ENCODE measurements at regions not wholly inside any gene's neighbourhood (a gene's known extent, or its start where the extent isn't known, plus 50 kb on each side); places are given as distances from the start of the nearest gene placed in this dataset.

DNA sequence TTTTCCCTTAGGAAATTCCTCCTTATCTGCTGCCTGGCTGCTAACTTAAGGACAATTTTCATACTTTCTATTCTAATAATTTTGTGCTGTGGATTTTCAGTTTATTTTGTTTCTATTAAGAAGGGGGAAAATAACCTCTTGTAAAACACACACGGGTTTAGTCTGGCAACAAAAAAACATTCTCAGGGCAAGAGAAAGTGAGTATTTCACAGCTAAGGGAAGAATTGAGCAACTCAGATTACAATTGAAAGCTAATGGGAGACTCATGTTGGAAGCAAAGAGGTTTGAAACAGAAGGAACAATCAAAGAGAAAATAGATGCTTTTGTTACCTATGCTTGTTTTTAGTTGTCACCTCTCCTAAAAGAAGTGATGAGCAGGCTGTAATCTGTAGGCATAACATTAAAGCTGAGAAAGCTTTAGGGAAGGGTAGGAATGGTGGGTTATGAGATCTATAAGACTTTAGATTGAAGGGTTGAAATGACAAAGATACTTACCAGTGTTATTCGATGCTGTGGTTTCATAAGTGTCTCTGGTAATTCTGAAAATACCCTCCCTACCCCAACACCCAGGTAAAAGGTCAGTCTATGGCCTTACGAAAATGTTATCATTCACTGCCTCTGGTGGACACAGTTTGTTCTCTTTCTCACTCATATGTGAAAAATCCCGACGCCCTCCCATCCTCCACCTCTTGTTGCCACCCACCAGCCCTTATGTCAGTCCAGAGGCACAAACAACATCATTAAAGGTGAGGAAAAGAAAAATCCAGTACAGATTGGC, 510.9 kb downstream of the TXNL1 start:
- Histone ChIP-seq H3K4me2 (ENCODE audit: extremely low read depth, insufficient read depth, low read length) (no peak overlapping the region), H3K9me3 (ENCODE audit: control insufficient read depth, insufficient read depth, low read depth, low read length) (no peaks in the 10 kb centered on the region), H3K4me1 (ENCODE audit: control insufficient read depth, extremely low read depth, insufficient read depth, low read length) (peaks cover 2% of the 10 kb centered on the region), H3K36me3 (ENCODE audit: control insufficient read depth, insufficient read depth, low read length) (no peaks in the 10 kb centered on the region), H3K9ac (ENCODE audit: insufficient read depth, low read length) (no peak overlapping the region), H3K27me3 (ENCODE audit: control insufficient read depth, insufficient read depth, low read length) (no peaks in the 10 kb centered on the region), H2AFZ (ENCODE audit: low read length) (no peak overlapping the region), H4K20me1 (ENCODE audit: control insufficient read depth, extremely low read depth, insufficient read depth, low read length) (no peaks in the 10 kb centered on the region), H3K4me3 (replicated peaks in 1 of 4; ENCODE audit: control extremely low read depth in 1 of 4, insufficient read depth in 1 of 4, low read depth in 3 of 4, low read length in 4 of 4) (no peak overlapping the region), H3K79me2 (ENCODE audit: control insufficient read depth, insufficient read depth, low read length) (no peaks in the 10 kb centered on the region), H3K27ac (ENCODE audit: insufficient read depth, low read length) (no peak overlapping the region)
- no peak for DNase-seq (ENCODE audit: low read depth in 2 of 2)
- TF ChIP-seq, protein P1, sequence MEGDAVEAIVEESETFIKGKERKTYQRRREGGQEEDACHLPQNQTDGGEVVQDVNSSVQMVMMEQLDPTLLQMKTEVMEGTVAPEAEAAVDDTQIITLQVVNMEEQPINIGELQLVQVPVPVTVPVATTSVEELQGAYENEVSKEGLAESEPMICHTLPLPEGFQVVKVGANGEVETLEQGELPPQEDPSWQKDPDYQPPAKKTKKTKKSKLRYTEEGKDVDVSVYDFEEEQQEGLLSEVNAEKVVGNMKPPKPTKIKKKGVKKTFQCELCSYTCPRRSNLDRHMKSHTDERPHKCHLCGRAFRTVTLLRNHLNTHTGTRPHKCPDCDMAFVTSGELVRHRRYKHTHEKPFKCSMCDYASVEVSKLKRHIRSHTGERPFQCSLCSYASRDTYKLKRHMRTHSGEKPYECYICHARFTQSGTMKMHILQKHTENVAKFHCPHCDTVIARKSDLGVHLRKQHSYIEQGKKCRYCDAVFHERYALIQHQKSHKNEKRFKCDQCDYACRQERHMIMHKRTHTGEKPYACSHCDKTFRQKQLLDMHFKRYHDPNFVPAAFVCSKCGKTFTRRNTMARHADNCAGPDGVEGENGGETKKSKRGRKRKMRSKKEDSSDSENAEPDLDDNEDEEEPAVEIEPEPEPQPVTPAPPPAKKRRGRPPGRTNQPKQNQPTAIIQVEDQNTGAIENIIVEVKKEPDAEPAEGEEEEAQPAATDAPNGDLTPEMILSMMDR (conservative IDR thresholded peaks at IDR 0.05 in 1 of 2, IDR thresholded peaks at IDR 0.05 in 1 of 2; ENCODE audit: low read depth in 1 of 2, low read length in 2 of 2) = no peak
- no peak for TF ChIP-seq EZH2 (IDR thresholded peaks at IDR 0.05; ENCODE audit: low read length, missing control alignments)

DNA sequence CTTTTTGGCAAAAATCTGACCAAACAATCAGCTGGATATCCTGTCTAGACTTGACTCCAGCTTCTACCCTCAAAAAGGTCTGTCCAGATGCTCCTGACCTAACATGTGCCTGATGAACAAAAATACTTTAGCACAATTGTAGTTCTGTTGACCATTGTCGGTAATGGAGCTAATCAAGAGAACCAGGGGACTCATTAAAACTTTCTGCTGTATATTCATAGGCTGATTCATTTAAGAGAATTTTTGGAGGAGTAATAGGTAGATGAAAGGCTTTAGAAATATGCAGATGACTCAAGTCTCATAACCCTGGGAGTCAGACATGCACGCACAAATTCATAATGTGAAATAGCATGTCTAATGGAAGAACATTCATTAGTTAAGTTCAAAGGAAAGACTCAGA, 514.2 kb downstream of the TXNL1 start:
- Histone ChIP-seq H3K27ac (ENCODE audit: insufficient read depth, low read length) (no peak overlapping the region), H3K36me3 (ENCODE audit: control insufficient read depth, insufficient read depth, low read length) (no peaks in the 10 kb centered on the region), H3K9ac (ENCODE audit: insufficient read depth, low read length) (no peak overlapping the region), H3K79me2 (ENCODE audit: control insufficient read depth, insufficient read depth, low read length) (no peaks in the 10 kb centered on the region), H4K20me1 (ENCODE audit: control insufficient read depth, extremely low read depth, insufficient read depth, low read length) (no peaks in the 10 kb centered on the region), H3K9me3 (ENCODE audit: control insufficient read depth, insufficient read depth, low read depth, low read length) (no peaks in the 10 kb centered on the region), H2AFZ (ENCODE audit: low read length) (no peak overlapping the region), H3K4me2 (ENCODE audit: extremely low read depth, insufficient read depth, low read length) (no peak overlapping the region), H3K27me3 (ENCODE audit: control insufficient read depth, insufficient read depth, low read length) (no peaks in the 10 kb centered on the region), H3K4me3 (replicated peaks in 1 of 4; ENCODE audit: control extremely low read depth in 1 of 4, insufficient read depth in 1 of 4, low read depth in 3 of 4, low read length in 4 of 4) (no peak overlapping the region), H3K4me1 (ENCODE audit: control insufficient read depth, extremely low read depth, insufficient read depth, low read length) (peaks cover 2% of the 10 kb centered on the region)
- TF ChIP-seq EZH2 (IDR thresholded peaks at IDR 0.05; ENCODE audit: low read length, missing control alignments) = no peak
- TF ChIP-seq, protein P1 (conservative IDR thresholded peaks at IDR 0.05 in 1 of 2, IDR thresholded peaks at IDR 0.05 in 1 of 2; ENCODE audit: low read depth in 1 of 2, low read length in 2 of 2) = no peak
- peak; percentile 28 to 96 for DNase-seq (ENCODE audit: low read depth in 2 of 2)

DNA sequence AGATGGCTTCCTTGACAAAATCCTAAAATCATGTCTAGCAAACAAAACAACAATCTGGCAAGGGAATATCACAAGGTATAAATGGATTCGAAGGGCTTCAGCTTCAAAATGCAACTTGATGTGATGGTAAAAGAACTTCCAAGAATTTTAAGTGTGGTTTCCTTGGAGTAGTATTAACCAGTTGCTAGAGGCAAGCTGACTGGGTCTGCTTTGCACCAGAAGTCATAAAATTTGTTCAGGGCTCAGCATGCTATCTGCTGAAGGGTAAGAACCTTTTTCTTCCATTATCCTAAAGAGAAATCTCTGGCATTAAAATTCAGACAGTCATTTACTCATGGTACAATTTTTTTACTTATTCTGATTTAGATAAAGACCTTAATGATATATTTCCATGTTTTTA, 516.7 kb downstream of the TXNL1 start:
- Histone ChIP-seq H3K27ac (ENCODE audit: insufficient read depth, low read length) (no peak overlapping the region), H2AFZ (ENCODE audit: low read length) (no peak overlapping the region)
- TF ChIP-seq, protein P1 (conservative IDR thresholded peaks at IDR 0.05 in 1 of 2, IDR thresholded peaks at IDR 0.05 in 1 of 2; ENCODE audit: low read depth in 1 of 2, low read length in 2 of 2) = no peak
- TF ChIP-seq EZH2 (IDR thresholded peaks at IDR 0.05; ENCODE audit: low read length, missing control alignments) = no peak

More for the DNA sequence above, 516.7 kb downstream of the TXNL1 start:
- Histone ChIP-seq H3K27me3 (ENCODE audit: control insufficient read depth, insufficient read depth, low read length) (no peaks in the 10 kb centered on the region), H3K4me2 (ENCODE audit: extremely low read depth, insufficient read depth, low read length) (no peak overlapping the region), H3K36me3 (ENCODE audit: control insufficient read depth, insufficient read depth, low read length) (no peaks in the 10 kb centered on the region), H3K4me1 (ENCODE audit: control insufficient read depth, extremely low read depth, insufficient read depth, low read length) (peaks cover 2% of the 10 kb centered on the region), H3K79me2 (ENCODE audit: control insufficient read depth, insufficient read depth, low read length) (no peaks in the 10 kb centered on the region), H3K9ac (ENCODE audit: insufficient read depth, low read length) (no peak overlapping the region), H3K9me3 (ENCODE audit: control insufficient read depth, insufficient read depth, low read depth, low read length) (no peaks in the 10 kb centered on the region), H4K20me1 (ENCODE audit: control insufficient read depth, extremely low read depth, insufficient read depth, low read length) (no peaks in the 10 kb centered on the region), H3K4me3 (replicated peaks in 1 of 4; ENCODE audit: control extremely low read depth in 1 of 4, insufficient read depth in 1 of 4, low read depth in 3 of 4, low read length in 4 of 4) (no peak overlapping the region)
- DNase-seq (ENCODE audit: low read depth in 2 of 2) = no peak

All from fibroblast of lung (primary cell).